SU-DHL-6 (cell line): ENCODE measurements at regions not wholly inside any gene's neighbourhood (a gene's known extent, or its start where the extent isn't known, plus 50 kb on each side); places are given as distances from the start of the nearest gene placed in this dataset.

Experiments
- H2AFZ ChIP-seq: fragments of 200-600 bp; sonication (generic); 2 replicates; pipeline ENCODE4 v1.6.1; 2014; ENCODE audit warnings: low read depth, mild to moderate bottlenecking, moderate library complexity, mixed read lengths, antibody characterized with exemption, low read length; ENCODE audit not compliant: severe bottlenecking
- H3F3A ChIP-seq: fragments of 200-600 bp; shearing (Covaris generic); 2 replicates; pipeline ENCODE4 v1.6.0; 2016; ENCODE audit warnings: antibody characterized with exemption, mild to moderate bottlenecking; ENCODE audit not compliant: insufficient read depth
- H3K27ac ChIP-seq: fragments of 200-600 bp; sonication (generic); 2 replicates; pipeline ENCODE4 v1.5.1; 2016; ENCODE audit warnings: low read depth, mild to moderate bottlenecking, low read length, moderate library complexity, mixed read lengths
- H3K27me3 ChIP-seq: fragments of 200-600 bp; sonication (generic), shearing (Covaris generic); 2 replicates; pipeline ENCODE4 v1.6.0; 2014; ENCODE audit warnings: mild to moderate bottlenecking, low read length
- H3K36me3 ChIP-seq: fragments of 200-600 bp; sonication (generic); 2 replicates; pipeline ENCODE4 v1.6.1; 2014; ENCODE audit warnings: mild to moderate bottlenecking, low read length, mixed read lengths
- H3K4me2 ChIP-seq: fragments of 300-600, 200-600 bp; shearing (Covaris generic), sonication (generic); 2 replicates; pipeline ENCODE4 v1.6.0; 2014; ENCODE audit warnings: low read length, low read depth, mild to moderate bottlenecking; ENCODE audit not compliant: poor library complexity, severe bottlenecking
- H3K4me3 ChIP-seq: fragments of 200-600 bp; sonication (generic); 2 replicates; pipeline ENCODE4 v1.5.1; 2014; ENCODE audit warnings: antibody characterized with exemption, low read length, mild to moderate bottlenecking, mixed read lengths; ENCODE audit not compliant: insufficient read depth, poor library complexity, severe bottlenecking
- H3K79me2 ChIP-seq: fragments of 200-600 bp; sonication (generic); 2 replicates; pipeline ENCODE4 v1.6.1; 2014; ENCODE audit warnings: mild to moderate bottlenecking, low read length, moderate library complexity; ENCODE audit not compliant: insufficient read depth
- H3K9ac ChIP-seq: fragments of 200-600 bp; sonication (generic); 2 replicates; pipeline ENCODE4 v1.7.0; 2014; ENCODE audit warnings: mild to moderate bottlenecking, low read length
- H3K9me2 ChIP-seq: fragments of 200-600 bp; sonication (generic); replicated peaks from 2 replicates; pipeline ENCODE4 v1.6.1; 2014; ENCODE audit warnings: low read length; ENCODE audit not compliant: insufficient read depth
- H3K9me3 ChIP-seq: fragments of 200-600 bp; sonication (generic); 2 replicates; pipeline ENCODE4 v1.6.1; 2014; ENCODE audit warnings: low read length, mixed read lengths; ENCODE audit not compliant: insufficient read depth
- H4K20me1 ChIP-seq: fragments of 200-600 bp; sonication (generic); 2 replicates; pipeline ENCODE4 v1.6.1; 2014; ENCODE audit warnings: low read depth, mild to moderate bottlenecking, antibody characterized with exemption, low read length, moderate library complexity, mixed read lengths
- EZH2phosphoT487 ChIP-seq: fragments of 200-600 bp; sonication (generic), shearing (Covaris generic); conservative IDR thresholded peaks from 2 replicates; pipeline ENCODE4 v1.6.1; 2018; ENCODE audit warnings: mild to moderate bottlenecking, antibody characterized with exemption, low read length, moderate library complexity, mixed read lengths
- TF ChIP-seq, protein P1 (sequence below): fragments of 200-600 bp; sonication (generic); IDR thresholded peaks from one replicate; pipeline ENCODE4 v1.5.1; 2017; ENCODE audit warnings: antibody characterized with exemption, mild to moderate bottlenecking, low read length, moderate library complexity; ENCODE audit not compliant: insufficient read depth, poor library complexity, severe bottlenecking

DNA sequence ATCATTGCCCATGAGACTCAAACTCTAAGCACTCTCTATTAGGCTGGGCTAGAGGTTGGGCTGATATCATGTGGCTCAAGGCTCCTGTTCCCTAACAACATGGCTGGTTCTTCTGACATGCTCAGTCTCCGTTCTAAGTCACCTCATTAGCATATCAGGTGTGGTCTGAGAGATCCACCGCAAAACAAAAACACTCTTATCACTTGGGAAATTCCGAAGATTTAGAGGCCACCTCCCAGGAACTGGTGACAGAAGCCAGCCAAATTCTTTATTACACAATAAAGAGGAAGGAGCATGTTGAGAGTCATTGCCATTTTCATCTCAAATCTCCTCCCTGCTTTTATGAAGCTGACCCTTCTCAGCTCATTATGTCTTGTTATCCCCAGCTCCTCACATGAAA, 107.6 kb downstream of the MSX2 start:
- H3K4me3 ChIP-seq: no peak overlapping the region
- no peaks in the 10 kb centered on the region for H3K9me2 ChIP-seq
- H3K27ac ChIP-seq: no peak overlapping the region
- no peak overlapping the region for H3K9ac ChIP-seq
- H2AFZ ChIP-seq: no peak overlapping the region
- no peaks in the 10 kb centered on the region for H3K27me3 ChIP-seq
- no peaks in the 10 kb centered on the region for H4K20me1 ChIP-seq
- no peaks in the 10 kb centered on the region for H3K79me2 ChIP-seq
- H3K9me3 ChIP-seq: no peaks in the 10 kb centered on the region
- TF ChIP-seq, protein P1, sequence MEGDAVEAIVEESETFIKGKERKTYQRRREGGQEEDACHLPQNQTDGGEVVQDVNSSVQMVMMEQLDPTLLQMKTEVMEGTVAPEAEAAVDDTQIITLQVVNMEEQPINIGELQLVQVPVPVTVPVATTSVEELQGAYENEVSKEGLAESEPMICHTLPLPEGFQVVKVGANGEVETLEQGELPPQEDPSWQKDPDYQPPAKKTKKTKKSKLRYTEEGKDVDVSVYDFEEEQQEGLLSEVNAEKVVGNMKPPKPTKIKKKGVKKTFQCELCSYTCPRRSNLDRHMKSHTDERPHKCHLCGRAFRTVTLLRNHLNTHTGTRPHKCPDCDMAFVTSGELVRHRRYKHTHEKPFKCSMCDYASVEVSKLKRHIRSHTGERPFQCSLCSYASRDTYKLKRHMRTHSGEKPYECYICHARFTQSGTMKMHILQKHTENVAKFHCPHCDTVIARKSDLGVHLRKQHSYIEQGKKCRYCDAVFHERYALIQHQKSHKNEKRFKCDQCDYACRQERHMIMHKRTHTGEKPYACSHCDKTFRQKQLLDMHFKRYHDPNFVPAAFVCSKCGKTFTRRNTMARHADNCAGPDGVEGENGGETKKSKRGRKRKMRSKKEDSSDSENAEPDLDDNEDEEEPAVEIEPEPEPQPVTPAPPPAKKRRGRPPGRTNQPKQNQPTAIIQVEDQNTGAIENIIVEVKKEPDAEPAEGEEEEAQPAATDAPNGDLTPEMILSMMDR: no peak
- no peak for TF ChIP-seq EZH2phosphoT487
- no peak overlapping the region for H3K4me2 ChIP-seq
- no peaks in the 10 kb centered on the region for H3K36me3 ChIP-seq
- H3F3A ChIP-seq: no peaks in the 10 kb centered on the region

DNA sequence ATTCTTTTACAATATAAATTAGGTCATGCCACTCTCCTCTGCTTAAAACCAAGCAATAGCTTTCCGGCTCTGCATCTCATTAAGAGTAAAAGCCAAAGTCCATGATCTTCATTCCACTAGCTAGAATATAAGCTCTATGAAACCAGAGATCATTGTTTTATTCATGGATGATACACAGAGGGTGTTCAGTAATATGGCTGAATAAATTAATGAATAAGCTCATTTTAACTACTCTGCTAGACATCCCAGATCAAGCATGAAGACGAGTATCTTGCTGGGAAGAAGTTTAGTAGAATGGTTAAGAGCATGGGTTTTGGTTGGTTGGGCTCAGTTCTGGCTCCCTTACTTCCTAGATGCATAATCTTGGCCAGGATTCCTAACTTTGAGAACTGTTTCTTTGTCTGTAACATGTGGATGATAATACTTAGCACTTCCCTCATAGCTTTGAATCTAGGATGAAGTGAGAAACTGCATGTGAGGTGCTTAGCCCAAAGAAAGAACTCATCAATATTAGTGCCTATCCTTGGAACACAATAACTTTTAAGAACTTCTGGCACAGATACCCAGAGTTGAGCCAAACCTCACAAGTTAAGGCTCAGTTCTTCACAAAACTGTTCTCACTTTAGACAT, 106.8 kb downstream of the MSX2 start:
- H3K9me3 ChIP-seq: no peaks in the 10 kb centered on the region
- TF ChIP-seq, protein P1: no peak
- TF ChIP-seq EZH2phosphoT487: no peak

DNA sequence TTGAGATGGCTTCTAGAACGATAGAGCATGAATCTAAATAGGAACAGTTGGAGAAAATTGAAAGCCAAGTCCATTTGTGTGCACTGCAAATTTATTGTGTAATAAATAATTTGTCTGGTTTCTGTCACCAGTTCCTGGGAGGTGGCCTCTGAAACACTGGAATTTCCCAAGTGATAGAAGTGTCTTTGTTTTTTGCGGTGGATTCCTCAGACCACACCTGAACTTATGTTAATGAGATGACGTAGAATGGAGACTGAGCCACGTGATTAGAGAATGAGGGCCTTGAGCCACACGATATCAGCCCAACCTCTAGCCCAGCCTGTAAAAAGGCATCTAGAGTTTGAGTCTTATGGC, 105.1 kb downstream of the MSX2 start:
- no peak overlapping the region for H3K27ac ChIP-seq
- no peak overlapping the region for H3K4me3 ChIP-seq
- no peaks in the 10 kb centered on the region for H3K79me2 ChIP-seq
- no peaks in the 10 kb centered on the region for H3F3A ChIP-seq
- H3K9me2 ChIP-seq: no peaks in the 10 kb centered on the region
- no peak for TF ChIP-seq EZH2phosphoT487
- TF ChIP-seq, protein P1: no peak
- H3K4me2 ChIP-seq: no peak overlapping the region
- H2AFZ ChIP-seq: no peak overlapping the region
- H4K20me1 ChIP-seq: no peaks in the 10 kb centered on the region
- H3K9me3 ChIP-seq: no peaks in the 10 kb centered on the region
- H3K36me3 ChIP-seq: no peaks in the 10 kb centered on the region
- no peak overlapping the region for H3K9ac ChIP-seq
- no peaks in the 10 kb centered on the region for H3K27me3 ChIP-seq

More for the DNA sequence above, 106.8 kb downstream of the MSX2 start:
- no peaks in the 10 kb centered on the region for H3K27me3 ChIP-seq
- H3K27ac ChIP-seq: no peak overlapping the region
- H2AFZ ChIP-seq: no peak overlapping the region
- H3K9me2 ChIP-seq: no peaks in the 10 kb centered on the region
- no peak overlapping the region for H3K4me3 ChIP-seq
- no peaks in the 10 kb centered on the region for H3F3A ChIP-seq
- no peak overlapping the region for H3K4me2 ChIP-seq
- no peaks in the 10 kb centered on the region for H3K79me2 ChIP-seq
- H3K36me3 ChIP-seq: no peaks in the 10 kb centered on the region
- no peaks in the 10 kb centered on the region for H4K20me1 ChIP-seq
- H3K9ac ChIP-seq: no peak overlapping the region
